Cerebellar nuclear complex (tissue), 1 donor: ENCODE measurements at regions not wholly inside any gene's neighbourhood (a gene's known extent, or its start where the extent isn't known, plus 50 kb on each side); places are given as distances from the start of the nearest gene placed in this dataset.
A peak's percentile ranks its signal among the peaks of the same experiment; 100 is the strongest.

Experiments
- DNase-seq, 2 experiments: peaks; one replicate each; lab custom pipeline; 2025; lab: John Stamatoyannopoulos, UW

DNA sequence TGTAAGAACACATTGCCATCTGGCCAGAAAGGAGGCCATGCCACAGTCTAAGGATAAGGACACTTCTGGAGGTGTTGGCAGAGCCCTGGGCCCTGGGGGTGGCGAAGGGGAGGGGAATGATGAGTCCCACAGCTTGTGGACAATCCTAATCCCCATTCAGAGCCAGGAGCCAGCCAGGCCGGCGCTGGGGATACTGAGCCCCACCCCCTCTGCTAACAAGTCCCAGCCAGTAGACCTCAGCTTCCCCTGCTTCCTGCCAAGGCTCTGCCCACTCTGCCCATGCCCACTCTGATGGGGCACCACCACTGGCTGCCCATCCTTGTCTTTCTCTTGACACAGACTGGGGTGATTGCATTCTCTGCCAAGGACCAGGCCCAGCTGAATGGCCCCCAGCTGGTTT lies 71.9 kb downstream of the NAV1 start:
- no peak for DNase-seq

DNA sequence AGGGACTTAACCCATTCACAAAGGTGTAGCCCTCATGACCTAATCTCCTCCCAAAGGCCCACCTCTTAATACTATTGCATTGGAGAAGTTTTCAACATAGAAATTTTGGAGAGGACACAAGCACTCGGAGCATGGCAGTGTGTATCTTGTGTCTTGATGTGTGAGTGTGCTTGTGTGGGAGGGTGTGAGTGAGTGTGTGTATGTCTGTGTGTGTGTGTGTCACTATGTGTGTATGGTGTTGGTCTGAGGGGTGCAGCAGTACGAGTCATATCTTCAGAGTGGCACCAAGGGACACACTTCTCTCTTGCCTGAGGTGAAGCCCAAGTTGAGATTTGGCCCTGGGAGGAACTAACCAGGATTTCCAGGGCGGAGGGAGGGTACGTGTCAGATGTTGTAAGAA lies 73.7 kb downstream of the NAV1 start:
- DNase-seq: no peak

DNA sequence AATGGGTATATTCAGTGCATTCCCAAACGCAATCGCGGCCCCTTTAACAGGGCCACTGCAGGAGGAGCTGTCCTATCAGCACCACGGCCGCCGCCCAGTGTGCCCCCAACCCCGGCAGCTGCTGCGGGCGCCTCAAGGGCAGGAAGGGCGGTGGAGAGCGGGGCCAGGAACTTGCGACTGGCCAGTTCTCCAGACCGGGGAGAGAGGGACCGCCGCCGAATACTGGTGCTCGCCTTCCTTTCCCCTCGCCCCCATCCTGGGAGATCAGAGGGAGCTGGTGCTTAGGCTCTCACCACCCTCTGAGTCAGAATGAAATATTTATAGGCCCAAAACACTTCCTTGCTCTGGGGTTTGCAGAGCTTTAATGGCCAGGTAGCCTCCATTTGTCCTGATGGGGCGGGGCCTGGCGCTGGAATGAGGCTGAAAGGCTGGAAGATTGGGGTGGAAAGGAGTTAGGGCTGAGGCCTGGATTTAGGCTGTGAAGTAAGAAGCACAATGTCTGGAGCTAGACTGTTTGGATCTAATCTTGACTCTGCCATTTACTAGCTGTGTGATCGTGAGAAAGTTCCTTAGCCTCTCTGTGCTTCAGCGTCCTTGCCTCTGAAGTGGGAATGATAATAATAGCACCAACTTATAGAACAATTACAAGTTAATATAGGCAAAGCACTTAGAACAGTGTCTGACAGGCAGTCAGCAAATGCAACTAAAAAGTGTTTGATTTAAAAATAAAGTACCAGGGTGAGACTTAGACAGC lies 75.5 kb downstream of the NAV1 start:
- DNase-seq: no peak

DNA sequence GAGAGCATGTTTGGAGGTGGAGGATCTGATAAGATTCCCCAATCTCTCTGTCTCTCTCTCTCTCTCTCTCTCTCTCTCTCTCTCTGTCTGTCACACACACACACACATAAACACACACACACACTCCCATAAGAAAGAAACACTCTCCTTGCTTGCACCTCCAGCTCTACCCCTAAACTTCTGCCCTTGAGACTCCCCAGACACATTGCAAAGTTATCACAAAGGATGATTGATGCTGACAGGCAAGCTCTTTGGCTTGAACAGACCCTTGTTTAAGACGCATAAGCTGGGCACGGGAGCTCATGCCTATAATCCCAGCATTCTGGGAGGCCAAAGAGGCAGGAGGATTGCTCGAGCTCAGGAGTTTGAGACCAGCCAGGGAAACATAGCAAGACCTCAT lies 78.2 kb downstream of the NAV1 start:
- DNase-seq: no peak

DNA sequence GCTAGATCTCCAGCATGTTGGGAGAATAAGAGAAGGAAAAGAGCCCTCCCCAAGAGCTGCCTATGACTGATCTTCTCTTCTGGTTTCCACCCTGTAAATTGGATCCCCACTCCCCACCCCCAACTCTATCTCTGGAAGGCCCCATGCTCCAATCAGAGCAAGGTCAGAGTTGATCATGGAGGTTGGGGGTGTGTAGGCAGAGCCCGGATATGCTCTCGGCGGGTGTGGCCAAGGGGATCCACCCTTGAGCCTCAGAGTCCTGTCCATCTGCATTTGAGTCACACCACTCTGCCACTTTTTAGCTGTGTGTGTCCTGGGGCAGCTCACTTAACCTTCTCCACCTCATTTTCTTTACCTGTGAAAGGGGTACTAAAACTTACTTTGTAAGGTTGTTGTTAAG lies 79.5 kb downstream of the NAV1 start:
- DNase-seq: no peak

DNA sequence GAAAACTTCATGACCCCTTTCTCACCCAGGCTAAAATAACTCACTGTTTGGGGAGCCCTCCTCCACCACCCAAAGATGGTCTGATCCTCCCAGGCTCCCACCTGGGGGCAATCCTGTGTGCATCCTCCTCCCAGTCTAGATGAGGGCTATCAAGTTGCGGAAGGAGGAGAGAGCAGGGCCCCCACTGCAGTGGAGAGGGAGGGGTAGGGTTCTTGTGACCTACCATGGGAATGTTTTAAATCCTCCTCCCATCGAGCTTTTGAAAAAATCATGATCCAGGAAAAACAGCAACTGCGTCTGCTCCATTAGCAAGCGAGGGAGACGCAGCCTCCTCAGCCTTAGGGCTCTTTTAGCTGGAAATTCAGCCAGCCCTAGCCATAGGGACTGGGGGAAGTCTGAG lies 80.0 kb downstream of the NAV1 start:
- no peak for DNase-seq

DNA sequence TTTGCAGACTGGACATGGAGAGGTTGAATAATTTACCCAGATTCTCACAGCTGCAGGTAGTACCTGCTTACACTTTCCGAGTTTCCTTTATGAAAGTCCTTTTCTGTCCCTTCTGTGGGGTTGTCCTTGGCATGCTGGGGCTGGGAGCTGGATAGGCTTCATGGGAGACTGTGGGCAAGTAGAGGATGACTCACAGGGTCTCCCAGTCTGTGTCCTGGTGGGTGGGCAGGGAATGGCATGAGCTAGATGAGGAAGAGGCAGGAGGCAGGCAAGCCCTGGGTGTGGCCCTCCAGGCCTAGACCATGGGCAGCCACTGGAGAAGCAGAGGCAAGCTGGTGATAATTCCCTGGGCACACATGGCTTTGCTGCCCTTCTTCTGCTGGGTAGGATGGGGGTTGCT lies 80.6 kb downstream of the NAV1 start:
- no peak for DNase-seq

DNA sequence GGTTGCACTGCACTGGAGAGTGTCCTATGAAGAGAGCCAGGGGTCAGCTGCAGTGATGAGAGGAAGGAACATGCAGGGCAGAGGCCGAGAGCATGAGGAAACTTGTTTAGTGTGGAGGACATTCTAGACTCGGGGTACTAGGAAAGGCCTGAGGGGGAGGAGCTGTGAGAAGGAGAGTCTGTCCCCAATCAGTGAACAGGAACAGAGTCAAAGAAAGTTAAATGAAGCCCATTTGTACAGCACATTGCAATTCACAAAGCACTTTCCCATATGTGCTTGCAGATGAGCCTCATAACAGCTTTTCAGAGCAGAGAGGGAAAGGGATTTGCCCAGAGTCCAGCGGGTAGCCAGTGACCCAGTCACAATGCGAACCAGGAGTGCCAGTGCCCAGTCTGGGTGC lies 83.4 kb downstream of the NAV1 start:
- no peak for DNase-seq

DNA sequence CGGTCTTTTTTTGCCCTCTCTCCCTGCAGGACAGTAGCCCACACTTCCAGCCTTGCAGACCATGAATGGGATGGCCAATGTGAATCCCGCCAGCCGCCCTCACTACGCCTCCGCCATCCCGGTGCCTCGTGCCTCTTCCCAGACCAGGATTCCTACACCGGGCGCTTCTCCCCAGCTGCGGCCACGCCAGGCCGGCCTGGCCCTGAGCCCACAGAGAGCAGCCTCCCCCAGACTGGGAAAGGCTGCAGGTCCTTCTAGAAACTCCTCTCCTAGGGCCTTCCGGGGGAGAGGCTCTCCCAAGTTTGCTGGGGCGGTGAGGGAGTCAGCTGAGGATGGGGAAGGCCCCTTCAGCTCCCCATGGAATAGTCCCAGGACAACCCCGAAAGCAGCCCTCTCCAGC lies 83.9 kb downstream of the NAV1 start:
- no peak for DNase-seq

DNA sequence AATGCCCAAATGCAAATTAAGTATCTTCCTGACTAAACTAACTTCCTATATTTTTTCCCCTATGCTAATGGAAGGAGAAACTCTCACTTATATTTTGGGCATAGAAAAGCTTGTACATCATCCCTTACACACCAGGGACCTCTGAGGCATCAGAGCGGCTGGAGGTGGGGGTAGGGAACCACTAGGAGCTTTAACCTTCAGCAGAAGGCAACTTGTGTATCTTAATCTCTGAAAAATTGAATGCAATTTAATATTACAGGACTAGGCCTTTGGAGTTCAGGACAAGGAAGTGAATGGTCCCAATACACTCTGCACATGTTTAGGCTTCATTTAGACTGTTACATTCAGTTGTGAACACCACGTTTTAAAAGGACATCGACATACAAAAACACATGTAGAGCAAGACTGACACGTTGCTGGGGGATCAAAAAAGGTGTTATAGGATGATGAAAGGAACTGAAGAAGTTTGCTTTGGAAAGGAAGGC lies 85.9 kb downstream of the NAV1 start:
- no peak for DNase-seq

DNA sequence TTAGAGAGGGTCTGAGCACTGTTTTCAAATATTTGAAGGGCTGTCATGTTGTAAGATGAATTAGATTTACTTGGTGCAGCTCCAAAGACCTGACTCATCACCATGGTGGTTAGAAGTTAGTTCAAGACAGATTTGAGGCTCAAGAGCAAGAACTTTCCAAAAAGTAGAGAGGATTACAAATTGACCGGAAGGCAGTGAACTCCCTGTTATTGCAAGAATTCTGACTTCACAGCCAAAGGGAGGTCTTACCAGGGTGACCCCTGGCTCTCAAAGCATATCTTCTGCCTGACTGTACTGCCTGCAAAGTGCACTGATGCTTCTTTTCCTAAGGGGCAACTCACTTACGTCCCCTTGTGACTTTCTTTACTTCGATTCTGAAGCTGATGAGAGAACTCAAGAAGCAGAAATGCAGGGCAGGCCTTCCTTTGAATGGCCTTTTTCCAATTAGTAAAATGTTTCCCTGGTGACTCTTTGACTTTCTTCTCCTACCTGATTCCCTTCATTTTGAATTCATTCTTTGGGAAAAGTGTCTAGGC lies 86.4 kb downstream of the NAV1 start:
- no peak for DNase-seq

DNA sequence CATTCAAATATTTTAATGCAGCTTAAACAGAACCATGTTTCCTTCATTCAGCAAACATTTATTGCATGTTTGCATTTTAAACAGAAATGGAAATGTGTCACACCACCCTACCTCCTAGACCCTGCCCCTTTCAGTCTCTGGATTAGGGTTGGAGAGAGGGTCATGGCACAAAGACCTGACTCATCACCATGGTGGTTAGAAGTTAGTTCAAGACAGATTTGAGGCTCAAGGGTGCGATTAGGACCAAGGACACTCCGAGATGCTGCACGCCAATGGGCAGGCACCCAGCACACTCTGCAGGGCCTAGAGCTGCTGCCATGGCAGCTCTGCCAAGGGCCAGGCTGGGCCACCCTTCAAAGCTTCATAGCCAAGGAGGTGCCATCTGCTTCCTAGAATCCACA lies 86.9 kb downstream of the NAV1 start:
- DNase-seq: peak in 1 of 2 experiments; percentile 31

DNA sequence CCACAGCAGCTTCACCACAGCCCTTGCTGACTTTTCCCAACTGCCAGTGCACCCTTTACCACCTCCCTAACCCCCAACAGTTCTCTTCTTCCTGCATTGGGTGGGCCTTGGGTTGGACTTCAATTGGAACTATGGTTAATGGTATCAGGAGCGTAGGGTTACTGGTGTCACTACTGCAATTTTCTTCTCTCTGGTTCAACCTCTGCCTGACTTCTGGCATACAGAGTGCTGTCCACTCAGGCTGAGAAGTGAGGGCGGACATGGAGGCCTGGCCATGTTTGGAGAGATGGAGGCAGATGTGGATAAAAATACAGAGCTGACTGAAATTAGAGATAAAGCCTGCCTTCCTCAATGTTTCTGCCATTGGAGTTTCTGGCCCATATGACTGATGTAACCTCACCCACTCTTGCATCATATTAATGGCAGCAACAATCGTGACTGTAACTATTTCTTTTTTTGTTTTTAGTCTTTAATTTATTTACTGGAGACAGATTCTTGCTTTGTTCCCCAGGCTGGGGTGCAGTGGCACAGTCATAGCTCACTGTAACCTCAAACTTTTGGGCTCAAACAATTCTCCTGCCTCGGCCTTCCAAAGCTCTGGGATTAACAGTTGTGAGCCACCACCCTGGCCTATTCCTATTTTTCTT lies 87.8 kb downstream of the NAV1 start:
- DNase-seq: no peak

DNA sequence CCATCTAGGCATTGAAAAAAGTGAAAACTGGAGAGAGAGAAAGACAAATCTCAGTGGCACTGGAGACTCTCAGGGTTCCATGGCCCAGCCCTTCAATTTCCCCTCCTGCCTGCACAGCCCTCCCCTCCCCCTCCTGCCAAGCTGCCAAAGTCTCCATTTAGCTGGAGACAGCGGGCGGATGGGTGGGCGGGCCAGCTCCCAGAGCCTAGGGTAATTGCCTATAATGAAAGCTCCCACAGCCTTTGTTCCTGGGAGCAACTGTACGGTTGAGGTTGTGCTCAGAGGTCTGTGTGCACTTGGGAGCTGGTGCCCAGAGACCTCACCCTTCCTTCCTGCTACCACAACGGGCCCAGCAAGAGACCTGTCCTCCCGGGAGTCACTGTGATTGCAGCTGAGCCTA lies 89.6 kb downstream of the NAV1 start:
- no peak for DNase-seq

DNA sequence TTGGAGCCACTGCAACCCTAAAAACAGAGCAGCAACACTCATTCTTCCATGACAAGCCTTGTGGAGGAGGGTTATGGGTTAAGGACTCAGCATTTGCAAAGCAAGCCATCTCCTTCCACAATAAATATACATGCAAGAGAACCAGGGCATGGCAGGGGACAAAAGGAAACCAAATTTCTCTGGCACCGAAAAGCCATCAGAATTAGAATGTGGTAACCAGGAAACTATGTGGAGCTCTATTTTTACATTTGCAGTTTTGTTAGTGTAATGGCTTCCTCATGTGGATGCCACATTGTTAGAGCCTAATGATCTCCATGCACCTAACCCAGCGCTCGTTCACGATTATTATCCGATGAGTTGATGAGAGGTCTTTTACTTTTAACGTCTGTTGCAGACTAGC lies 91.7 kb downstream of the NAV1 start:
- no peak for DNase-seq

DNA sequence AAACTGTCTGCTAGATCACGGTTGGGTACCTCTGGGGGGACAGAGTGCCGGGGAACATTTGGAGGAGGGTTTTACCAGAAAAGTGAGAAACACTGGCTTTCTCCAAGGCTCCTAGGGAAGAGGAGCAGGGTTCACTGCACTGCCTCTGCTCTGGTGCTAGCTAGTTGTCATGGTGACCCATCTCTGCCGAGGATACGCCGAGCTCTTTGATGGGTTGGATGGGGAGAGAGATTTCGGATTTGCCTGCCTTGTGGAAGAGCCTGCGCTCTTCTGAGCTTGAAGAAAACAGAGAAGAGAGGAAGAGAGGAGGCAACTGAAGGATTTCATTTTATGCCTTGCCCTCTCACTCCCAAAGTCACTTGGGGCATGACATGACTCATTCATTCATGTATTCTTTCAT lies 92.1 kb downstream of the NAV1 start:
- no peak for DNase-seq

DNA sequence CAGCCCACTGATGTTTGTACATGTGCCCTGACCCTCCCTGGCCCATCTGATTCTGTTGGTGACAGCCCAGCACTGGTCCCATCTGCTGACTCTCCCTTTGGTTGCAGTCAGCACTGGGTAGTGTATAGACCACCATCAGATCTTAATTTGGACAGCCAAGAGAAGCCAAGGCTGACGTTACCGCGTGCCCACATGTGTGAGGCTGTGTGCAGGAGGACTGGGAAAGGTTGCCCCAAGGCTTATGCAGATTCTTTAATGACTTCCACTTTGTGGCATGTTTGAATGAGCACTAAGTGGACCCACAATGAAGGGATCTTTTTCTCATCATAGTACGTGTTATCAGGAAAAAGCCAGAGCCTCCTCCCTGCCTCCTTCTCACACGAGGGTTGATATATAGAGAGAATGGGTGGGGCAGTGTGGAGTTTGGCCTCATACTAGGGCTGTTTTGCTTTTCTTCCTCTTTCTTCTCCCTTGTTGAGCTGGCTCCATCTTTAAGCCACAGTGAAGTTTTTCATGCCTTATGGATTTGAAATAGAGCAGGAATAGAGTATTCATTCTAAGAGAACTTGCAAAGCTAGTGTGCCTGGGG lies 93.5 kb downstream of the NAV1 start:
- DNase-seq: no peak

DNA sequence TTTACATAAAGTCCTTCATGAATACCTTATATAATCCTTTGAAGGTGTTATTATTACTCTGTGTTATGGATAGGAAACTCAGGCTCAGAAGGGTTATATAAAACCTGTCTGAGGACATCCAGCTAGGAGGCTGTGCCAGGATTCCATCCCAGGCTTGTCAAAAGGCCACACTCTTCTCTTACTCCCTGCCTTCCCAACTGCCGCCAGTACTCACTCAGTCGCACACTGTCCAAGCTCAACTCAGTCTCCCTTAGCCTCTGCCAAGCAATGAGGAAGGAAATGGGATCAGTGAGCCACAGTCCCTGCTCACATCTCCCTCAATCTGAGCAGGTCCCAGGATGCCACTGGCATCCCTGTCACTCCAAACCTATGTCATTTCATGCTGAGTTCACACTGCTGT lies 94.4 kb downstream of the NAV1 start:
- DNase-seq: no peak

DNA sequence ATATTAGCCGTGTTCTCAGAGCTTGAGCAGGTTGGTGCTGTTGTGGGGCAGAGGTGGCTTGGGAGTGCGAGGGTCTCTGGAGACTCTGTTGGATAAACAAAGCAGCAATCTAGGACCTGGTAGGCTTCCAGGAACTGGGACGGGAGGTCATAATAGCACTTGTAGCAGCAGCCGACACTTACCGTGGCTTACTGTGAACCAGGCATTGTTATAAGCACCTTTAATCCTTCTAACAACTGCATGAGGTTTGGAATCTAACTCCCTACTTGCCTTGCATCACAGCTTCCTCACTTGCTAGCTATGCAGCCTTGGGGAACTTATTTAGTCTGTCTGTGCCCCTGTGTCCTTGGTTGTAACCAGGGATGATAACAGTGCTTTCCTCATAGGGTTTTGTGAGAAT lies 94.9 kb downstream of the NAV1 start:
- DNase-seq: no peak

DNA sequence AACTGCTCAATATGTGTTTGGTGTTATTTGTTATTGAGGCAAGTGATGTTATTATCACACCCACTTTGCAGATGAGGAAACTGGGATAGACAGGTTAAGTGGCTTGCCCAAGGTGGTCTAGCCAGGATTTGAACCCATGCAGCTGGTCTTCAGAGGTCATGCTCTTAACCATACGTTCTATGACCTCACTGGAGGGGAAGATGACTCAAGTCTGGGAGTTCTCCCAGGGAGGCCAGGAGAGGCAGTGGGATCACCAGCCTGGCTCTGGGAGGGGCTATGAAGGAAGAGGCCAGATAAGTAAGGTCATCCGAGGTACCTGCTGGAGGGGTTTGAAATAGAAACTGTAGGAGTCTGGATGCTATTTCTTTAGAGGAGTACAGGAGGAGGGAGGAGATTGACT lies 95.3 kb downstream of the NAV1 start:
- DNase-seq: no peak

DNA sequence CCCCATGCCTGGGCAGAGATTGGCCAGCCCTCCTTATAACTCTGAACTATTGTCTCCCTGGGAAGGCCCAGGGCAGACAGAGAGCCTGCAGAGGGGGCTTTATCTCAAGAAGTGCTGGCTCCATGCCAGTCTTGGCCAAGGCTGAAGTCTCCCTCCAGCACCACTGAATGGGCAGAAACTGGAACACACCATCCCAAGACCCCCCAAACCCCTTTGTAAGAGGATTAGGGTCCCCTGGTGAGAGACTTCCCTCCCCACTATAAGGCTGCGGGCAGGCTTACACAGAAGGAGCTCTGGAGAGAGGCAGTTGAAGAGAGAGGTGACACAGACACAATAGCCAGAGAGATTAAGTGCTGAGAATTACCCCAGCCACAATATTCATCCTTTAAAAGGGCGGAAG lies 97.2 kb downstream of the NAV1 start:
- no peak for DNase-seq

DNA sequence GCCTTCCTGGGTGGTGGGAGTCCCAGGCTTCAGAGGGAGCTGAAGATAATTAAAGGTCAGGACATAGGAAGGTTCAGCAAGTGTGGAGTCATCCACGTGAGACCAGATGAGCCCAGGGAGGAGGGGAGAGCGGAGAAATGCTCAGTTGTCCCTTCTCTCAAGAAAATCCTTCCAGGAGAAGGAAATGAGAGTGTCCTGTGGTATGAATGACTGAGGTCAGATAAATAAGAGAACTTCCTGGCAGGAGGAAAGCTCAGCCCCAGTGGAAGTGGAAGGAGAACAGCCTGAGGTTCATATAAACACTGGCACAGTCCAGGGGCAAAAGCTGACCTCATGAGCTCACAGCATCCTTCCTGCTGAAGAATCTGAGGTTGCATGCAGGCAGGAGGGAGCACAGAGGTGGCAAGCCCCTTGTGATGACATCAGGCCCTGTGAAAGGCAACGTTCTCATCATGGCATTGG lies 97.6 kb downstream of the NAV1 start:
- DNase-seq: no peak
